ENCODE measurements at regions not wholly inside any gene's neighbourhood (a gene's known extent, or its start where the extent isn't known, plus 50 kb on each side); places are given as distances from the start of the nearest gene placed in this dataset.

GRCh38 chr9:22208846-22209585 is 199.9 kb upstream of the CDKN2B start:
- no peaks in the 10 kb centered on the region for H3K36me3 ChIP-seq (ENCODE audit: control insufficient read depth, insufficient read depth, low read length)
- H3K27ac ChIP-seq (ENCODE audit: insufficient read depth, low read length) = no peak overlapping the region
- H3K9me3 ChIP-seq (ENCODE audit: control insufficient read depth, insufficient read depth, low read depth, low read length) = no peaks in the 10 kb centered on the region
- H4K20me1 ChIP-seq (ENCODE audit: control insufficient read depth, extremely low read depth, insufficient read depth, low read length) = no peaks in the 10 kb centered on the region
- no peak overlapping the region for H3K9ac ChIP-seq (ENCODE audit: insufficient read depth, low read length)
- peak overlapping the region; percentile 37 for H2AFZ ChIP-seq (ENCODE audit: low read length)
- no peaks in the 10 kb centered on the region for H3K79me2 ChIP-seq (ENCODE audit: control insufficient read depth, insufficient read depth, low read length)
- H3K27me3 ChIP-seq (ENCODE audit: control insufficient read depth, insufficient read depth, low read length) = no peaks in the 10 kb centered on the region
- no peak for TF ChIP-seq CTCF (conservative IDR thresholded peaks at IDR 0.05 in 1 of 2, IDR thresholded peaks at IDR 0.05 in 1 of 2; ENCODE audit: low read depth in 1 of 2, low read length in 2 of 2)
- no peak for TF ChIP-seq EZH2 (IDR thresholded peaks at IDR 0.05; ENCODE audit: low read length, missing control alignments)
- H3K4me3 ChIP-seq (replicated peaks in 1 of 4; ENCODE audit: control extremely low read depth in 1 of 4, insufficient read depth in 1 of 4, low read depth in 3 of 4, low read length in 4 of 4) = no peak overlapping the region
- peaks cover 11% of the 10 kb centered on the region for H3K4me1 ChIP-seq (ENCODE audit: control insufficient read depth, extremely low read depth, insufficient read depth, low read length)
- peak; percentile 43 to 83 for DNase-seq (ENCODE audit: low read depth in 2 of 2)
- H3K4me2 ChIP-seq (ENCODE audit: extremely low read depth, insufficient read depth, low read length) = peak overlapping the region; percentile 49

GRCh38 chr9:22210262-22210661 is 201.2 kb upstream of the CDKN2B start:
- H3K27me3 ChIP-seq (ENCODE audit: control insufficient read depth, insufficient read depth, low read length) = no peaks in the 10 kb centered on the region
- no peaks in the 10 kb centered on the region for H3K9me3 ChIP-seq (ENCODE audit: control insufficient read depth, insufficient read depth, low read depth, low read length)
- H3K79me2 ChIP-seq (ENCODE audit: control insufficient read depth, insufficient read depth, low read length) = no peaks in the 10 kb centered on the region
- H4K20me1 ChIP-seq (ENCODE audit: control insufficient read depth, extremely low read depth, insufficient read depth, low read length) = no peaks in the 10 kb centered on the region
- no peak overlapping the region for H3K4me3 ChIP-seq (replicated peaks in 1 of 4; ENCODE audit: control extremely low read depth in 1 of 4, insufficient read depth in 1 of 4, low read depth in 3 of 4, low read length in 4 of 4)
- H3K4me1 ChIP-seq (ENCODE audit: control insufficient read depth, extremely low read depth, insufficient read depth, low read length) = peaks cover 13% of the 10 kb centered on the region
- DNase-seq (ENCODE audit: low read depth in 2 of 2) = peak in 1 of 2 donors; percentile 36
- H3K27ac ChIP-seq (ENCODE audit: insufficient read depth, low read length) = no peak overlapping the region
- H2AFZ ChIP-seq (ENCODE audit: low read length) = no peak overlapping the region
- no peak for TF ChIP-seq CTCF (conservative IDR thresholded peaks at IDR 0.05 in 1 of 2, IDR thresholded peaks at IDR 0.05 in 1 of 2; ENCODE audit: low read depth in 1 of 2, low read length in 2 of 2)
- TF ChIP-seq EZH2 (IDR thresholded peaks at IDR 0.05; ENCODE audit: low read length, missing control alignments) = no peak
- H3K4me2 ChIP-seq (ENCODE audit: extremely low read depth, insufficient read depth, low read length) = no peak overlapping the region
- H3K36me3 ChIP-seq (ENCODE audit: control insufficient read depth, insufficient read depth, low read length) = no peaks in the 10 kb centered on the region
- no peak overlapping the region for H3K9ac ChIP-seq (ENCODE audit: insufficient read depth, low read length)

DNA sequence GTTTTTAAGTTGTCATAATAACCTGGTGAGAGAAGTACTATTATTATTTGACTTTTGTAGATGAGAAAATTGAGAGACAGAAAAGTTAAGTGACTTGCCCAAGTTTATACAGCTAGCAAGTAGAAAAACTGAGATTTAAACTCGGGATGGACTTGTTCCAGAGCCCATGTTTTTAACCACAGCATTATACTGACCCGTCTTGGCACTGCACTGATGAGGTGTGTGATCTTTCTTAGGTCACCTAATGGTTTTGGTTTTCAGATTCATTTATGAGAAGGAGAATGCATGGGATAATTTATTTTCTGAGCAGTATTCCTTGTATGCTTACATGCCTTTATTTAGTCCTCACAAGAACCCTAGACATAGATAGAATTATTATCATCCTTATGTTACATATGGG is 201.8 kb upstream of the CDKN2B start:
- H3K4me1 ChIP-seq (ENCODE audit: control insufficient read depth, extremely low read depth, insufficient read depth, low read length) = peaks cover 13% of the 10 kb centered on the region
- no peak overlapping the region for H3K27ac ChIP-seq (ENCODE audit: insufficient read depth, low read length)
- peak in 1 of 2 donors; percentile 63 for DNase-seq (ENCODE audit: low read depth in 2 of 2)
- TF ChIP-seq EZH2 (IDR thresholded peaks at IDR 0.05; ENCODE audit: low read length, missing control alignments) (no peak), CTCF (conservative IDR thresholded peaks at IDR 0.05 in 1 of 2, IDR thresholded peaks at IDR 0.05 in 1 of 2; ENCODE audit: low read depth in 1 of 2, low read length in 2 of 2) (no peak)
- H4K20me1 ChIP-seq (ENCODE audit: control insufficient read depth, extremely low read depth, insufficient read depth, low read length) = no peaks in the 10 kb centered on the region
- H3K79me2 ChIP-seq (ENCODE audit: control insufficient read depth, insufficient read depth, low read length) = no peaks in the 10 kb centered on the region
- no peak overlapping the region for H2AFZ ChIP-seq (ENCODE audit: low read length)
- H3K4me2 ChIP-seq (ENCODE audit: extremely low read depth, insufficient read depth, low read length) = no peak overlapping the region
- no peaks in the 10 kb centered on the region for H3K9me3 ChIP-seq (ENCODE audit: control insufficient read depth, insufficient read depth, low read depth, low read length)
- no peaks in the 10 kb centered on the region for H3K27me3 ChIP-seq (ENCODE audit: control insufficient read depth, insufficient read depth, low read length)
- H3K4me3 ChIP-seq (replicated peaks in 1 of 4; ENCODE audit: control extremely low read depth in 1 of 4, insufficient read depth in 1 of 4, low read depth in 3 of 4, low read length in 4 of 4) = no peak overlapping the region
- H3K9ac ChIP-seq (ENCODE audit: insufficient read depth, low read length) = no peak overlapping the region
- H3K36me3 ChIP-seq (ENCODE audit: control insufficient read depth, insufficient read depth, low read length) = no peaks in the 10 kb centered on the region

Measured in fibroblast of lung (primary cell).